Caco-2 (cell line): ENCODE measurements at regions not wholly inside any gene's neighbourhood (a gene's known extent, or its start where the extent isn't known, plus 50 kb on each side); places are given as distances from the start of the nearest gene placed in this dataset.

Experiments
- BruUV-seq: library from RNA; stranded (reverse); fragments of 400-500 nt; replicated peaks from 2 replicates; lab custom pipeline; 2021; lab: Mats Ljungman, UMichigan
- CTCF ChIA-PET: fragments of 300-600 bp; sonication (Branson Sonifier 250); formaldehyde crosslinking; loops from one replicate; lab custom pipeline; 2022; ENCODE audit warnings: antibody characterized with exemption; lab: Charles Lee
- POLR2A ChIA-PET: fragments of 300-600 bp; sonication (Branson Sonifier 250); formaldehyde crosslinking; loops from one replicate; lab custom pipeline; 2022; ENCODE audit warnings: antibody characterized with exemption; lab: Charles Lee
- DNase-seq, 2 experiments: peaks; one replicate each; pipeline versions ENCODE4 v3.0.0 to v3.0.0-alpha.2; 2020 to 2022
- H3K27me3 ChIP-seq: replicated peaks from 2 replicates; pipeline ENCODE4 v1.6.0; 2011; ENCODE audit warnings: low read length; ENCODE audit not compliant: control insufficient read depth, insufficient read depth
- H3K36me3 ChIP-seq: 2 replicates; pipeline ENCODE4 v1.5.1; 2011; ENCODE audit warnings: low read length; ENCODE audit not compliant: control insufficient read depth, insufficient read depth
- H3K4me1 ChIP-seq: fragments of 250-450 bp; sonication (Bioruptor Pico); 2 replicates; pipeline ENCODE4 v1.5.1; 2020; ENCODE audit warnings: mild to moderate bottlenecking
- H3K4me3 ChIP-seq: 2 replicates; pipeline ENCODE4 v1.5.1; 2011; ENCODE audit warnings: low read depth, mild to moderate bottlenecking, control low read depth, low read length
- H3K9me3 ChIP-seq: fragments of 250-450 bp; sonication (Bioruptor Pico); 2 replicates; pipeline ENCODE4 v1.5.1; 2020; ENCODE audit warnings: mild to moderate bottlenecking, moderate library complexity
- H3K27ac Mint-ChIP-seq: one replicate; pipeline ENCODE4 v1.8.0; 2022; ENCODE audit warnings: mixed read lengths; ENCODE audit not compliant: unreplicated experiment
- H3K27me3 Mint-ChIP-seq: one replicate; pipeline ENCODE4 v1.8.0; 2022; ENCODE audit warnings: mixed read lengths; ENCODE audit not compliant: insufficient read depth, unreplicated experiment
- H3K36me3 Mint-ChIP-seq: one replicate; pipeline ENCODE4 v1.8.0; 2022; ENCODE audit warnings: mild to moderate bottlenecking, mixed read lengths; ENCODE audit not compliant: insufficient read depth, unreplicated experiment
- H3K4me1 Mint-ChIP-seq: one replicate; pipeline ENCODE4 v1.8.0; 2022; ENCODE audit warnings: low read depth, mixed read lengths; ENCODE audit not compliant: unreplicated experiment
- H3K4me3 Mint-ChIP-seq: one replicate; pipeline ENCODE4 v1.8.0; 2022; ENCODE audit warnings: mild to moderate bottlenecking, moderate library complexity, mixed read lengths; ENCODE audit not compliant: unreplicated experiment
- H3K9me3 Mint-ChIP-seq: one replicate; pipeline ENCODE4 v1.8.0; 2022; ENCODE audit warnings: mixed read lengths; ENCODE audit not compliant: unreplicated experiment
- CTCF ChIP-seq, 2 experiments: fragments of 200-600 bp in 1 of 2; IDR thresholded peaks; 1 replicate in 1 of 2; 2 replicates in 1 of 2; pipeline versions ENCODE4 v1.5.1 to v1.8.0; 2011 to 2022; ENCODE audit warnings: antibody characterized with exemption in 1 of 2, control low read depth in 1 of 2, inconsistent platforms in 1 of 2, low read depth in 1 of 2, low read length in 1 of 2, mild to moderate bottlenecking in 1 of 2, moderate library complexity in 1 of 2; ENCODE audit not compliant: insufficient read depth in 1 of 2, severe bottlenecking in 1 of 2, unreplicated experiment in 1 of 2
- intact Hi-C: fragments of 100-400 bp; cut with micrococcal nuclease; formaldehyde crosslinking; loops from one replicate; pipeline ENCODE4 v1.10.0; 2022; ENCODE audit not compliant: unreplicated experiment

- no peaks in the 10 kb centered on the region for H3K36me3 Mint-ChIP-seq
- H3K27ac Mint-ChIP-seq: no peak overlapping the region
- H3K4me1 Mint-ChIP-seq: peaks cover 8% of the 10 kb centered on the region
- H3K9me3 ChIP-seq: no peaks in the 10 kb centered on the region
- no peaks in the 10 kb centered on the region for H3K36me3 ChIP-seq
- ChIA-PET CTCF (no interaction called here), POLR2A (no interaction called here)
- no peak for TF ChIP-seq CTCF (IDR thresholded peaks at IDR 0.05; ENCODE audit: insufficient read depth in 1 of 2, low read depth in 1 of 2, low read length in 1 of 2, severe bottlenecking in 1 of 2, unreplicated experiment in 1 of 2)
- no peak for DNase-seq
- H3K27me3 ChIP-seq: no peaks in the 10 kb centered on the region
- no peaks in the 10 kb centered on the region for H3K9me3 Mint-ChIP-seq
- no peaks in the 10 kb centered on the region for H3K27me3 Mint-ChIP-seq
- intact Hi-C loops: no loop called here
- H3K4me1 ChIP-seq: peaks cover 12% of the 10 kb centered on the region; the same call in 1 of the 2 replicates
- BruUV-seq: no TSS peak
- no peak overlapping the region for H3K4me3 Mint-ChIP-seq
- no peak overlapping the region for H3K4me3 ChIP-seq
Observed at GRCh38 chr6:150548330-150548729, 51.4 kb upstream of the PLEKHG1 start.

GRCh38 chr6:150549007-150549406 lies 50.7 kb upstream of the PLEKHG1 start:
- no TSS peak for BruUV-seq
- intact Hi-C loops: no loop called here
- Mint-ChIP-seq H3K4me1 (peaks cover 8% of the 10 kb centered on the region), H3K36me3 (no peaks in the 10 kb centered on the region), H3K27ac (no peak overlapping the region), H3K27me3 (no peaks in the 10 kb centered on the region), H3K9me3 (no peaks in the 10 kb centered on the region), H3K4me3 (no peak overlapping the region)
- Histone ChIP-seq H3K27me3 (no peaks in the 10 kb centered on the region), H3K9me3 (no peaks in the 10 kb centered on the region), H3K36me3 (no peaks in the 10 kb centered on the region), H3K4me3 (no peak overlapping the region), H3K4me1 (peaks cover 12% of the 10 kb centered on the region; the same call in 1 of the 2 replicates)
- ChIA-PET POLR2A (no interaction called here), CTCF (no interaction called here)
- TF ChIP-seq CTCF (IDR thresholded peaks at IDR 0.05; ENCODE audit: insufficient read depth in 1 of 2, low read depth in 1 of 2, low read length in 1 of 2, severe bottlenecking in 1 of 2, unreplicated experiment in 1 of 2): no peak
- DNase-seq: no peak

GRCh38 chr6:150549674-150550101 lies 50.0 kb upstream of the PLEKHG1 start:
- intact Hi-C loops: no loop called here

More at GRCh38 chr6:150549674-150550101, 50.0 kb upstream of the PLEKHG1 start:
- no peak for DNase-seq
- Histone ChIP-seq H3K4me3 (no peak overlapping the region), H3K27me3 (no peaks in the 10 kb centered on the region), H3K4me1 (peaks cover 12% of the 10 kb centered on the region; the same call in 1 of the 2 replicates), H3K9me3 (no peaks in the 10 kb centered on the region), H3K36me3 (no peaks in the 10 kb centered on the region)
- TF ChIP-seq CTCF (IDR thresholded peaks at IDR 0.05; ENCODE audit: insufficient read depth in 1 of 2, low read depth in 1 of 2, low read length in 1 of 2, severe bottlenecking in 1 of 2, unreplicated experiment in 1 of 2): no peak
- POLR2A ChIA-PET: no interaction called here
- H3K4me3 Mint-ChIP-seq: no peak overlapping the region
- no peak overlapping the region for H3K27ac Mint-ChIP-seq
- no peaks in the 10 kb centered on the region for H3K9me3 Mint-ChIP-seq
- H3K27me3 Mint-ChIP-seq: no peaks in the 10 kb centered on the region
- CTCF ChIA-PET: no interaction called here
- peaks cover 8% of the 10 kb centered on the region for H3K4me1 Mint-ChIP-seq
- no peaks in the 10 kb centered on the region for H3K36me3 Mint-ChIP-seq
- no TSS peak for BruUV-seq
